Activated T-cell treated with anti-CD3 and anti-CD28 coated beads, Interleukin-2, amount 50 U/mL, for 24 hours (primary cell): ENCODE measurements at regions not wholly inside any gene's neighbourhood (a gene's known extent, or its start where the extent isn't known, plus 50 kb on each side); places are given as distances from the start of the nearest gene placed in this dataset.

Experiments used
- DNase-seq: peaks from one replicate; pipeline ENCODE4 v3.0.0-alpha.2; 2020
- H3K27ac Mint-ChIP-seq: 2 replicates; pipeline ENCODE4 v1.8.0; 2020; ENCODE audit warnings: mild to moderate bottlenecking, mixed read lengths
- H3K27me3 Mint-ChIP-seq: 2 replicates; pipeline ENCODE4 v1.8.0; 2020; ENCODE audit warnings: mixed read lengths
- H3K36me3 Mint-ChIP-seq: 2 replicates; pipeline ENCODE4 v1.8.0; 2020; ENCODE audit warnings: low read depth, mixed read lengths
- H3K4me1 Mint-ChIP-seq: 2 replicates; pipeline ENCODE4 v1.8.0; 2020; ENCODE audit warnings: low read depth, mixed read lengths
- H3K4me3 Mint-ChIP-seq: 2 replicates; pipeline ENCODE4 v1.8.0; 2020; ENCODE audit warnings: mild to moderate bottlenecking, moderate library complexity, mixed read lengths
- H3K9me3 Mint-ChIP-seq: 2 replicates; pipeline ENCODE4 v1.8.0; 2020; ENCODE audit warnings: mixed read lengths

DNA sequence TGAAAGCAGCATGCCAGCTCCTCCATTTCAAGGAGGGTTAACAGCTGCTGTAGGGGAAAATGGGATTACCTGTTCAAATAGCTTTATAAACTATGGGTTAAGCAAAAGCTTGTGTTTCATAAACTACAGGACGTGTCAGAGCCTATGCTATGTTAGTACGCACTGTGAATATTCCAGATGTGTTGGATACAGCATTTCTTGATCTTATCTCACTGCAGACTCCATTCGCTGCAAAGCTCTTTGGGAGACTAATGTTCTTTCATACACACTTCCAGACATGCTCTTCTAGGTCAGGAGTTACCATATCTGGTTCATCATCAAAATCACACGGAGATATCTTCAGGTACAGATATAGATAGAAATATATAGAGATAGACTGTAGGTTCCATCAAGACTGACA lies 281.2 kb upstream of the FAM241A start:
- no peak overlapping the region for H3K4me3 Mint-ChIP-seq
- peaks cover 2% of the 10 kb centered on the region for H3K9me3 Mint-ChIP-seq
- H3K27me3 Mint-ChIP-seq: no peaks in the 10 kb centered on the region
- DNase-seq: no peak
- no peaks in the 10 kb centered on the region for H3K36me3 Mint-ChIP-seq
- H3K4me1 Mint-ChIP-seq: no peaks in the 10 kb centered on the region
- no peak overlapping the region for H3K27ac Mint-ChIP-seq

DNA sequence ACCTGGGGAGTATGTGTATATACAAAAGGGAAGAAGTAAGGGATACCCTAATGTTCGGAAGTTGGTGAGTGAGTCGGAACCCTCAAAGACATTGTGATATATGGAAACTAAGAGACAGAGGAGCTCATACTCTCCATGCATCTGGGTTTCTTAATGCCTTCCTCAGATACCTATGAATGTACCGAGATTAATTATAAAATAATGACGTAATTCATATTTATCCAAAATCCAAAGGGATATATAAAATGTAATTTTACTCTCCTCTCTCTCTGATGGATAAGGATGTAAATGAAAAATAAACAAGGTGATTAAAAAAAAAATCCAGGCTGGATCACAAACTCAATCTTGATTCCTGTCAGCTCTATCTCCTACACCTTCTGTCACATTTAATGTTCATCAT lies 275.9 kb upstream of the FAM241A start:
- H3K27ac Mint-ChIP-seq: no peak overlapping the region
- DNase-seq: no peak
- peaks cover 2% of the 10 kb centered on the region for H3K9me3 Mint-ChIP-seq
- H3K27me3 Mint-ChIP-seq: no peaks in the 10 kb centered on the region
- H3K4me3 Mint-ChIP-seq: no peak overlapping the region
- H3K36me3 Mint-ChIP-seq: no peaks in the 10 kb centered on the region
- no peaks in the 10 kb centered on the region for H3K4me1 Mint-ChIP-seq

- Mint-ChIP-seq H3K36me3 (no peaks in the 10 kb centered on the region), H3K27ac (no peak overlapping the region), H3K4me1 (no peaks in the 10 kb centered on the region), H3K4me3 (no peak overlapping the region), H3K9me3 (peaks cover 2% of the 10 kb centered on the region), H3K27me3 (no peaks in the 10 kb centered on the region)
- DNase-seq: no peak
Observed at GRCh38 chr4:111871802-111872201, 273.5 kb upstream of the FAM241A start.

- H3K27ac Mint-ChIP-seq: no peak overlapping the region
- no peaks in the 10 kb centered on the region for H3K27me3 Mint-ChIP-seq
- DNase-seq: no peak
- no peaks in the 10 kb centered on the region for H3K4me1 Mint-ChIP-seq
- no peaks in the 10 kb centered on the region for H3K36me3 Mint-ChIP-seq
- H3K4me3 Mint-ChIP-seq: no peak overlapping the region
- H3K9me3 Mint-ChIP-seq: no peaks in the 10 kb centered on the region
Observed at GRCh38 chr4:111873801-111874200, 271.5 kb upstream of the FAM241A start.

DNA sequence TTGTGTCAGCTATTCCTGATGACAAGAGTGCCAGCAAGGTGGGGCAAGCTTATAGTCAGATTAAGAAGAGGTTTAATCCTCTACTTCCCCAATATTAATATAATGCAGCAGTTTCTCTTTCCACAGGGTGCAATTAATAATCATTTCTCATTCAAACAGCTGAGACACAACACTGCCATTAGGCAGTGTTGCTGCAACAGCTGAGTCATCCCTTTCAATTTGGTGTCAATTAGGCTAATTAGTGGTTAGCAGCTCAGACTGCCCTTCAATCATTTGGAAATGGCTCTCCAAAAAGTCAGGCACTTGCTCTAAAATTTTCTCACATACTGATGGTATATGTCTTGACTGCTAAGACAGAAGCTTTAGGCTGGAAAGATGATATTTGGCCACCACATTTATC lies 265.7 kb upstream of the FAM241A start:
- no peaks in the 10 kb centered on the region for H3K36me3 Mint-ChIP-seq
- H3K4me3 Mint-ChIP-seq: no peak overlapping the region
- no peaks in the 10 kb centered on the region for H3K27me3 Mint-ChIP-seq
- H3K27ac Mint-ChIP-seq: no peak overlapping the region
- H3K4me1 Mint-ChIP-seq: no peaks in the 10 kb centered on the region
- no peaks in the 10 kb centered on the region for H3K9me3 Mint-ChIP-seq
- no peak for DNase-seq

- Mint-ChIP-seq H3K4me3 (no peak overlapping the region), H3K36me3 (no peaks in the 10 kb centered on the region), H3K27me3 (no peaks in the 10 kb centered on the region), H3K9me3 (no peaks in the 10 kb centered on the region), H3K4me1 (no peaks in the 10 kb centered on the region), H3K27ac (no peak overlapping the region)
- DNase-seq: no peak
Observed at GRCh38 chr4:111880116-111880515, 265.1 kb upstream of the FAM241A start.

GRCh38 chr4:111883557-111883999 lies 261.7 kb upstream of the FAM241A start:
- no peak for DNase-seq
- Mint-ChIP-seq H3K27ac (no peak overlapping the region), H3K4me1 (no peaks in the 10 kb centered on the region), H3K4me3 (no peak overlapping the region), H3K27me3 (no peaks in the 10 kb centered on the region), H3K36me3 (no peaks in the 10 kb centered on the region), H3K9me3 (no peaks in the 10 kb centered on the region)

GRCh38 chr4:111890412-111890811 lies 254.8 kb upstream of the FAM241A start:
- Mint-ChIP-seq H3K36me3 (no peaks in the 10 kb centered on the region), H3K4me1 (no peaks in the 10 kb centered on the region), H3K4me3 (no peak overlapping the region), H3K9me3 (peaks cover 4% of the 10 kb centered on the region), H3K27me3 (no peaks in the 10 kb centered on the region), H3K27ac (no peak overlapping the region)
- no peak for DNase-seq

GRCh38 chr4:111905511-111905910 lies 239.7 kb upstream of the FAM241A start:
- H3K27me3 Mint-ChIP-seq: no peaks in the 10 kb centered on the region
- no peaks in the 10 kb centered on the region for H3K36me3 Mint-ChIP-seq
- H3K4me1 Mint-ChIP-seq: no peaks in the 10 kb centered on the region
- DNase-seq: no peak
- H3K4me3 Mint-ChIP-seq: no peak overlapping the region
- H3K27ac Mint-ChIP-seq: no peak overlapping the region
- no peaks in the 10 kb centered on the region for H3K9me3 Mint-ChIP-seq

- Mint-ChIP-seq H3K4me3 (no peak overlapping the region), H3K36me3 (no peaks in the 10 kb centered on the region), H3K4me1 (no peaks in the 10 kb centered on the region), H3K27me3 (no peaks in the 10 kb centered on the region), H3K9me3 (peaks cover 4% of the 10 kb centered on the region), H3K27ac (no peak overlapping the region)
- no peak for DNase-seq
Observed at GRCh38 chr4:111919639-111920038, 225.6 kb upstream of the FAM241A start.

GRCh38 chr4:111921714-111922113 lies 223.5 kb upstream of the FAM241A start:
- Mint-ChIP-seq H3K4me3 (no peak overlapping the region), H3K27ac (no peak overlapping the region), H3K4me1 (no peaks in the 10 kb centered on the region), H3K36me3 (no peaks in the 10 kb centered on the region), H3K27me3 (no peaks in the 10 kb centered on the region), H3K9me3 (peaks cover 2% of the 10 kb centered on the region)
- no peak for DNase-seq

DNA sequence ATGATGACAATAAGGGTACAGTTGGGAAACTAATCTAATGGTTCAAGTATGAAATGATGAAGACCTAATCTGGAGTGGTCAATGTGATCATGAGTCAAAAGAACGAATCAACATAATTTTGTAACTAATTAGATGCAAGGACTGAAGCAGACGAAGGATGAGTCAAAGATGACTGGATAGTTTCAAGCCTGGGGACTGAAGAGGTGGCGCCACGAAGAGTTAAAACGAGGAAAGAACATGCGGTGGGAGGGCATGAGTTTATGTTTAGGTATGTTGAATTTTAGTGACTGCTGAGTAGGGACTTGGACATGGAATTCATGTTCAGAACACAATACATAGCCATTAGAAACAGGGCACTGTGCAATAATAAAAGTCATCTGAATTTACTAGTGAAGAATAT lies 221.5 kb upstream of the FAM241A start:
- H3K27ac Mint-ChIP-seq: no peak overlapping the region
- H3K9me3 Mint-ChIP-seq: no peaks in the 10 kb centered on the region
- no peak for DNase-seq
- H3K4me3 Mint-ChIP-seq: no peak overlapping the region
- no peaks in the 10 kb centered on the region for H3K36me3 Mint-ChIP-seq
- H3K27me3 Mint-ChIP-seq: peaks cover 3% of the 10 kb centered on the region
- H3K4me1 Mint-ChIP-seq: no peaks in the 10 kb centered on the region

DNA sequence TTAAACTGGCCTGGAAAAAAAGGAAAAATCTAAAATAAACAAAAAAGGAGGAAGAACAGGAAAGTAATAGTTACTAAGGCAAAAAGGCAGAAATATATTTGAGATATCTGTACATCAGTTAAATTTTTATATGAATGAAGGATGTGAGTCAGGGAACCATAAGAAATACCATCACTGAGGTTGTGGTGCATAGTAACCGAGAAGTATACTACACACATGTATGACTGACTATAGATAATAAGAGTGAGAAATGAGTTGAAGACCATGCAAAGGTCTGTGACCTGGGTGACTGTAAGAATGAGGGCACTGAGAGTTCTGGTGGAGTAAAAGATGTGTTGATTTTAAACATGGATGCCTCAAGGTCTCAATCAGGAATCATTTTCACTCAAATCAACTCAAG lies 220.6 kb upstream of the FAM241A start:
- DNase-seq: no peak
- peaks cover 3% of the 10 kb centered on the region for H3K27me3 Mint-ChIP-seq
- no peak overlapping the region for H3K4me3 Mint-ChIP-seq
- H3K9me3 Mint-ChIP-seq: no peaks in the 10 kb centered on the region
- H3K27ac Mint-ChIP-seq: no peak overlapping the region
- H3K4me1 Mint-ChIP-seq: no peaks in the 10 kb centered on the region
- H3K36me3 Mint-ChIP-seq: no peaks in the 10 kb centered on the region

- no peak for DNase-seq
- Mint-ChIP-seq H3K4me1 (no peaks in the 10 kb centered on the region), H3K27ac (no peak overlapping the region), H3K27me3 (peaks cover 9% of the 10 kb centered on the region), H3K9me3 (no peaks in the 10 kb centered on the region), H3K4me3 (no peak overlapping the region), H3K36me3 (no peaks in the 10 kb centered on the region)
Observed at GRCh38 chr4:111930659-111931058, 214.6 kb upstream of the FAM241A start.

GRCh38 chr4:111933703-111934102 lies 211.6 kb upstream of the FAM241A start:
- Mint-ChIP-seq H3K27ac (no peak overlapping the region), H3K36me3 (no peaks in the 10 kb centered on the region), H3K27me3 (peaks cover 6% of the 10 kb centered on the region), H3K4me3 (no peak overlapping the region), H3K4me1 (no peaks in the 10 kb centered on the region), H3K9me3 (no peaks in the 10 kb centered on the region)
- DNase-seq: no peak

DNA sequence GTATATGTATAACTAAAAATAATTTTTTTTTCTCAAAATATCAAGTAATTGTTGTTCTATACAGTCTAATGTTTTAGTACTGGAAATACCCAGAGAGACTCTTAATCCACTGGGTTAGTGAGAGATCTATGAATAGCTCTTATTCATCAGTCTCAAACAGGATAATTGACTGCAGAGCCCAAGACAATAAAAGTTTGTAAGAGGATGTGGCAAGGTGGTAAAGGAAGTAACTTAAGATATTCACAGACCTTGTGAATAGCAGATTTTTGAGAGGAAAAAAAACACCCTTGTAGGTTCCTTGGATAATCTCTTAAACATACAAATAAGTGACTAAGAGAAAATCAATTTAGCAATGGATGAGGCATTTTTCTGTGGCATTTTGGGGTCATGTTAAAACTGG lies 210.9 kb upstream of the FAM241A start:
- no peaks in the 10 kb centered on the region for H3K9me3 Mint-ChIP-seq
- peaks cover 6% of the 10 kb centered on the region for H3K27me3 Mint-ChIP-seq
- no peak overlapping the region for H3K4me3 Mint-ChIP-seq
- H3K4me1 Mint-ChIP-seq: no peaks in the 10 kb centered on the region
- H3K36me3 Mint-ChIP-seq: no peaks in the 10 kb centered on the region
- no peak overlapping the region for H3K27ac Mint-ChIP-seq
- no peak for DNase-seq
